ENCODE measurements at regions not wholly inside any gene's neighbourhood (a gene's known extent, or its start where the extent isn't known, plus 50 kb on each side); places are given as distances from the start of the nearest gene placed in this dataset.

DNA sequence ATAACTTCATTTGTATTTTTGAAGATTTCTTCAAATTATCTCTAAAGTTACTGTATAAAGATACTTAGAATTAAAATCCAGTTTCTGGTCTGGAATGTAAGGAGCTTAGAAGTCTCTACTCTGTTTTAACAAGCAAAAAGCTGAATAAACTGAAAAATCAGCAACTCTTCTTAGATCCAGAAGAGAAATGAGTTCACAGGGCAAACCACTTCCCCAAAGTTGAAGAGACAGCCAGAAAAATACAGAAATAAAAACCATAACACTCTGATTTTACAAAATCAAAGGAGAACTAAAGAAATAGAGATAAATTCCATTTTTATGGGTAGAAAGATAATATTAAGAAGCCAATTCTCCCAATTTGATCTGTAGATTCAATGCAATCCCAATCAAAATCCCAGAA, 1166.8 kb downstream of the ADGRL3 start:
- Histone ChIP-seq H3K36me3 (no peaks in the 10 kb centered on the region), H3K27me3 (peaks cover 0 to 4% (median 0%) of the 10 kb centered on the region in 4 donors), H3K4me1 (no peaks in the 10 kb centered on the region), H3K4me3 (no peak overlapping the region), H3K9me3 (no peaks in the 10 kb centered on the region), H3K27ac (no peak overlapping the region)
- no peak for DNase-seq
- TF ChIP-seq, protein P1, sequence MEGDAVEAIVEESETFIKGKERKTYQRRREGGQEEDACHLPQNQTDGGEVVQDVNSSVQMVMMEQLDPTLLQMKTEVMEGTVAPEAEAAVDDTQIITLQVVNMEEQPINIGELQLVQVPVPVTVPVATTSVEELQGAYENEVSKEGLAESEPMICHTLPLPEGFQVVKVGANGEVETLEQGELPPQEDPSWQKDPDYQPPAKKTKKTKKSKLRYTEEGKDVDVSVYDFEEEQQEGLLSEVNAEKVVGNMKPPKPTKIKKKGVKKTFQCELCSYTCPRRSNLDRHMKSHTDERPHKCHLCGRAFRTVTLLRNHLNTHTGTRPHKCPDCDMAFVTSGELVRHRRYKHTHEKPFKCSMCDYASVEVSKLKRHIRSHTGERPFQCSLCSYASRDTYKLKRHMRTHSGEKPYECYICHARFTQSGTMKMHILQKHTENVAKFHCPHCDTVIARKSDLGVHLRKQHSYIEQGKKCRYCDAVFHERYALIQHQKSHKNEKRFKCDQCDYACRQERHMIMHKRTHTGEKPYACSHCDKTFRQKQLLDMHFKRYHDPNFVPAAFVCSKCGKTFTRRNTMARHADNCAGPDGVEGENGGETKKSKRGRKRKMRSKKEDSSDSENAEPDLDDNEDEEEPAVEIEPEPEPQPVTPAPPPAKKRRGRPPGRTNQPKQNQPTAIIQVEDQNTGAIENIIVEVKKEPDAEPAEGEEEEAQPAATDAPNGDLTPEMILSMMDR (IDR thresholded peaks at IDR 0.05): no peak
- TF ChIP-seq POLR2A (IDR thresholded peaks at IDR 0.05): no peak
- intact Hi-C loops (cut with DNase I): no loop called here

DNA sequence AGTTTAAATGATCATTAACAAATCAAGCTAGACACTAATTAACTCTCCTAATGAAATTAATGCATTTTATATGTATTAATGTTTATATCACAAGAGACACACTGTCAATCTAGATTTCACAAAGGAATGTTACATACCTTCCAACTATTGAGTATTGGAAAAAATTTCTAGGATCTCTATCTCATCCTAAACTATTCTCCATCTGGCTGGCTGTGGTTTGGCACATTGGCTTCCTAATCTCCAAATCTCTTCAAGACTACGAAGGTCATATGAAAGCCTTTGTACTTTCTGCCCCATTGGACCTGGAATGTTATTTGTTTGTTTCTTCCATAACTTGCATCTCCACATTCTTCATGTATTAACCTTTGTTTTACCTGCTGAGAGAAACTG, 1160.0 kb downstream of the ADGRL3 start:
- Histone ChIP-seq H3K4me1 (no peaks in the 10 kb centered on the region), H3K4me3 (no peak overlapping the region), H3K36me3 (no peaks in the 10 kb centered on the region), H3K27ac (no peak overlapping the region), H3K27me3 (no peaks in the 10 kb centered on the region), H3K9me3 (no peaks in the 10 kb centered on the region)
- DNase-seq: no peak
- TF ChIP-seq POLR2A (IDR thresholded peaks at IDR 0.05): no peak
- TF ChIP-seq, protein P1 (IDR thresholded peaks at IDR 0.05): no peak
- 17 to 61% methylated on average over 1 of the region's 1 CpG for WGBS, 2 donors
- intact Hi-C loops (cut with DNase I): no loop called here

GRCh38 chr4:62359441-62360155, 1159.5 kb downstream of the ADGRL3 start:
- TF ChIP-seq POLR2A (IDR thresholded peaks at IDR 0.05): no peak
- TF ChIP-seq, protein P1 (IDR thresholded peaks at IDR 0.05): no peak
- WGBS, 2 donors: 52 to 66% methylated on average over 2 of the region's 2 CpGs
- no peaks in the 10 kb centered on the region for H3K9me3 ChIP-seq
- H3K27ac ChIP-seq: no peak overlapping the region
- no peak overlapping the region for H3K4me3 ChIP-seq
- H3K36me3 ChIP-seq: no peaks in the 10 kb centered on the region
- no peaks in the 10 kb centered on the region for H3K27me3 ChIP-seq
- DNase-seq: no peak
- no peaks in the 10 kb centered on the region for H3K4me1 ChIP-seq
- intact Hi-C loops (cut with DNase I): no loop called here

DNA sequence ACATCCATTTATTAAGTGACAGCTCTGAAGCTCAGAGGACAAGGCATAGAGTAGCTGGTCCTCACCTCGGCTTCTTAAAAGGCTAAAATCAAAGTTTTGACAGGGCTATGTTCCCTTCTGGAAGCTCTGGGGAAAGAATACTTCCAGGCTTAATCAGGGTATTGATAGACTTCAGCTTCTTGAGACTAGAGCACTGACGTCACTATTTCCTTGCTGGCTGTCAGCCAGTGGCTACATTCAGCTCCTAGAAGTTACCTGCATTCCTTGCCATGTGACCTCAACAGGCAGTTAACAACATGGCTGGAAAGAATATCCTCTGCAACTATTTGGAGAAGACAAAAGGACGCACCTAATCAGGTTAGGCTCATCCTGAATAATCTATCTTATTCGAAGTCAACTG, 1144.8 kb downstream of the ADGRL3 start:
- H3K4me3 ChIP-seq: no peak overlapping the region
- WGBS, 2 donors: 73 to 79% methylated on average over 3 to 4 of the region's 4 CpGs
- H3K9me3 ChIP-seq: no peaks in the 10 kb centered on the region
- no peaks in the 10 kb centered on the region for H3K27me3 ChIP-seq
- H3K27ac ChIP-seq: no peak overlapping the region
- no peak for DNase-seq
- H3K4me1 ChIP-seq: no peaks in the 10 kb centered on the region
- intact Hi-C loops (cut with DNase I): no loop called here
- TF ChIP-seq, protein P1 (IDR thresholded peaks at IDR 0.05): no peak
- no peak for TF ChIP-seq POLR2A (IDR thresholded peaks at IDR 0.05)
- H3K36me3 ChIP-seq: no peaks in the 10 kb centered on the region

GRCh38 chr4:62344474-62344873, 1144.3 kb downstream of the ADGRL3 start:
- no peak for TF ChIP-seq POLR2A (IDR thresholded peaks at IDR 0.05)
- TF ChIP-seq, protein P1 (IDR thresholded peaks at IDR 0.05): no peak
- no peak for DNase-seq

More at GRCh38 chr4:62344474-62344873, 1144.3 kb downstream of the ADGRL3 start:
- WGBS, 2 donors: 56 to 63% methylated on average over 4 of the region's 4 CpGs
- Histone ChIP-seq H3K27me3 (no peaks in the 10 kb centered on the region), H3K27ac (no peak overlapping the region), H3K36me3 (no peaks in the 10 kb centered on the region), H3K4me3 (no peak overlapping the region), H3K9me3 (no peaks in the 10 kb centered on the region), H3K4me1 (no peaks in the 10 kb centered on the region)
- intact Hi-C loops (cut with DNase I): no loop called here

Data from esophagus squamous epithelium (tissue), 5 donors.